Panc1 (cell line): ENCODE measurements at regions not wholly inside any gene's neighbourhood (a gene's known extent, or its start where the extent isn't known, plus 50 kb on each side); places are given as distances from the start of the nearest gene placed in this dataset.

Experiments used
- ATAC-seq: fragments of 200-7000 bp; cut with Tn5 transposase; 2 replicates; pipeline ENCODE4 v1.9.1; 2020; ENCODE audit warnings: mild to moderate bottlenecking, moderate library complexity
- BruUV-seq: library from RNA; stranded (reverse); fragments of 400-500 nt; replicated peaks from 2 replicates; lab custom pipeline; 2021; lab: Mats Ljungman, UMichigan
- CTCF ChIA-PET: fragments of 300-600 bp; sonication (Branson Sonifier 250); formaldehyde crosslinking; loops from one replicate; lab custom pipeline; 2022; ENCODE audit warnings: antibody characterized with exemption; lab: Charles Lee
- POLR2A ChIA-PET: fragments of 300-600 bp; sonication (Branson Sonifier 250); formaldehyde crosslinking; loops from one replicate; lab custom pipeline; 2022; ENCODE audit warnings: antibody characterized with exemption; lab: Charles Lee
- DNase-seq: peaks from one replicate; pipeline ENCODE4 v3.0.0-alpha.2; 2010; ENCODE audit warnings: low read depth, low spot score
- H3K27ac ChIP-seq: 2 replicates; pipeline ENCODE4 v1.5.1; 2011; ENCODE audit warnings: mild to moderate bottlenecking, low read length, inconsistent platforms
- H3K27me3 ChIP-seq: fragments of 200-500 bp; sonication (Bioruptor generic); 2 replicates; pipeline ENCODE4 v1.6.0; 2014; ENCODE audit warnings: low read length, inconsistent platforms; ENCODE audit not compliant: control insufficient read depth, insufficient read depth
- H3K36me3 ChIP-seq: fragments of 200-500 bp; sonication (Bioruptor generic); 2 replicates; pipeline ENCODE4 v1.5.1; 2014; ENCODE audit warnings: inconsistent platforms, mild to moderate bottlenecking, low read length, moderate library complexity; ENCODE audit not compliant: control insufficient read depth, insufficient read depth
- H3K4me1 ChIP-seq: 2 replicates; pipeline ENCODE4 v1.5.1; 2011; ENCODE audit warnings: inconsistent platforms, mild to moderate bottlenecking, low read length, moderate library complexity; ENCODE audit not compliant: control insufficient read depth, insufficient read depth
- H3K4me3 ChIP-seq, 2 experiments: 2 replicates each; pipeline ENCODE4 v1.5.1; 2011 to 2012; ENCODE audit warnings: low read depth in 2 of 2, low read length in 2 of 2, mild to moderate bottlenecking in 2 of 2, inconsistent platforms in 1 of 2, moderate library complexity in 1 of 2
- H3K9me3 ChIP-seq: fragments of 200-500 bp; sonication (Bioruptor generic); 2 replicates; pipeline ENCODE4 v1.5.1; 2014; ENCODE audit warnings: low read depth, mild to moderate bottlenecking, inconsistent platforms, low read length, moderate library complexity; ENCODE audit not compliant: control insufficient read depth, insufficient read depth
- CTCF ChIP-seq: fragments of 450-650 bp; IDR thresholded peaks from 2 replicates; pipeline ENCODE4 v1.5.1; 2017; ENCODE audit warnings: mild to moderate bottlenecking
- POLR2AphosphoS5 ChIP-seq: IDR thresholded peaks from 2 replicates; pipeline ENCODE4 v1.6.1; 2012; ENCODE audit warnings: mild to moderate bottlenecking, low read depth, low read length, moderate library complexity
- REST ChIP-seq, 2 experiments: IDR thresholded peaks; 2 replicates each; pipeline ENCODE4 v1.6.1; 2011 to 2012; ENCODE audit warnings: low read depth in 2 of 2, control low read depth in 1 of 2, low read length in 1 of 2, mild to moderate bottlenecking in 1 of 2, moderate library complexity in 1 of 2; ENCODE audit not compliant: insufficient read depth in 1 of 2
- SIN3A ChIP-seq: IDR thresholded peaks from 2 replicates; pipeline ENCODE4 v1.6.1; 2012; ENCODE audit warnings: low read depth, mild to moderate bottlenecking, low read length, moderate library complexity, borderline replicate concordance; ENCODE audit not compliant: insufficient read depth
- TCF7L2 ChIP-seq: IDR thresholded peaks from 2 replicates; pipeline ENCODE4 v1.6.1; 2011; ENCODE audit warnings: mild to moderate bottlenecking, low read depth, low read length, inconsistent platforms
- in situ Hi-C: cut with HindIII; loops from 2 replicates; pipeline ENCODE4 v1.10.0; 2016; ENCODE audit warnings: low sequenced_read_pairs, low pct_unique_long_range_greater_than_20kb
- intact Hi-C: fragments of 100-400 bp; cut with micrococcal nuclease; formaldehyde crosslinking; loops from one replicate; pipeline ENCODE4 v1.10.0; 2022; ENCODE audit not compliant: unreplicated experiment

GRCh38 chr13:99113351-99113750 is 87.3 kb upstream of the UBAC2 start:
- CTCF ChIA-PET, result no interaction called here
- H3K4me1 ChIP-seq, result no peaks in the 10 kb centered on the region
- H3K4me3 ChIP-seq, result no peak overlapping the region
- H3K27ac ChIP-seq, result no peak overlapping the region
- DNase-seq (no peak), ATAC-seq (no peak)
- TF ChIP-seq POLR2AphosphoS5 (no peak), SIN3A (no peak), TCF7L2 (no peak), REST (IDR thresholded peaks at IDR 0.05; ENCODE audit: insufficient read depth in 1 of 2, low read depth in 2 of 2, low read length in 1 of 2) (no peak), CTCF (no peak)
- intact Hi-C loops (no loop called here), in situ Hi-C loops (no loop called here)
- no peaks in the 10 kb centered on the region for H3K9me3 ChIP-seq
- H3K36me3 ChIP-seq, result no peaks in the 10 kb centered on the region
- POLR2A ChIA-PET, result no interaction called here
- no peaks in the 10 kb centered on the region for H3K27me3 ChIP-seq
- no TSS peak for BruUV-seq

- ChIA-PET POLR2A (no interaction called here), CTCF (no interaction called here)
- TF ChIP-seq SIN3A (no peak), REST (IDR thresholded peaks at IDR 0.05; ENCODE audit: insufficient read depth in 1 of 2, low read depth in 2 of 2, low read length in 1 of 2) (no peak), POLR2AphosphoS5 (no peak), TCF7L2 (no peak), CTCF (no peak)
- no peaks in the 10 kb centered on the region for H3K9me3 ChIP-seq
- intact Hi-C loops, result no loop called here
- no peak overlapping the region for H3K4me3 ChIP-seq
- H3K27me3 ChIP-seq, result no peaks in the 10 kb centered on the region
- no peak overlapping the region for H3K27ac ChIP-seq
- in situ Hi-C loops, result no loop called here
- no peak for DNase-seq
- no peaks in the 10 kb centered on the region; the same call in 1 of the 2 replicates for H3K36me3 ChIP-seq
- H3K4me1 ChIP-seq, result no peaks in the 10 kb centered on the region
- ATAC-seq, result no peak
- BruUV-seq, result no TSS peak
Observed at GRCh38 chr13:99118179-99118578, 82.5 kb upstream of the UBAC2 start.
